ENCODE measurements at regions not wholly inside any gene's neighbourhood (a gene's known extent, or its start where the extent isn't known, plus 50 kb on each side); places are given as distances from the start of the nearest gene placed in this dataset.
"Not testable (repeated sequence)": the region's sequence is repeated elsewhere in the genome, so short reads cannot be mapped to it uniquely, and the experiment has no call there.

DNA sequence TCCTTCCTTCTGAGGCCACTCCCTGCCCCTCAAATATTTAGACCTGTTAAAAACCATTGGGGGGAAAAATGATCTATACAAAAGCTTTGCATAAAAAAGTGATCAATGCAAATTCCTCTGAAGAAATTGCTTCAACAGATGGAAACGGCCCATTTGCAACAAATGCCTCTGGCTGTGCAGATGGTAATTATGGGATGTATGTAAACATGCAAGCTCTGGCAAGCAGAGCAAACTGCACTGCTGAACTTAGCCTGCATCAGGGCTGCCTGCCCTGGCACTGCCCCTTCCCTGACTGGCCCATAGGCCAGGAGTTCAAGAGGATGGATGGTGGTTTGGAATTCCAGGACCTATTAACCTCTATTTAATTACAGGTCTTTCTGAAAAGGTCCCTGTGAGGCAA lies 388.7 kb downstream of the MIAT start:
- no peak for DNase-seq (ENCODE audit: low read depth in 2 of 3, low spot score in 1 of 3)

DNA sequence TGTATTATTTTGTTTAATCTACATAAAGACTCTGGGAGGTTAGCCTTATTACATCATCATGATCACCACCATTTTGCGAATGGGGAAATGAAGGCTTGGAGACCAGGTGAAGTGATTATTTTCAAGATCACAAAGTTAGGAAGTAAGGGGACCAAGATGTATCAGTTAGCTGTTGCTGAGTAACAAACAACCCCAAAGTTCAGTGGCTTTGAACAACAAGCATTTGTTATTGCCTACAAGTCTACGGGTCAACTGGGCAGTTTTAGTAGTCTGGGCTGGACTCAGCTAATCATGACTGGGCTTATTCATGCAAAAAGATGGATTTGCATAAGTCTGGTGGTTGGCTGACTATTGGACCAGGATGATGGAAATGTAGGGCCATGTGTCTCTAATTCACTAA lies 389.2 kb downstream of the MIAT start:
- no peak for DNase-seq (ENCODE audit: low read depth in 2 of 3, low spot score in 1 of 3)

DNA sequence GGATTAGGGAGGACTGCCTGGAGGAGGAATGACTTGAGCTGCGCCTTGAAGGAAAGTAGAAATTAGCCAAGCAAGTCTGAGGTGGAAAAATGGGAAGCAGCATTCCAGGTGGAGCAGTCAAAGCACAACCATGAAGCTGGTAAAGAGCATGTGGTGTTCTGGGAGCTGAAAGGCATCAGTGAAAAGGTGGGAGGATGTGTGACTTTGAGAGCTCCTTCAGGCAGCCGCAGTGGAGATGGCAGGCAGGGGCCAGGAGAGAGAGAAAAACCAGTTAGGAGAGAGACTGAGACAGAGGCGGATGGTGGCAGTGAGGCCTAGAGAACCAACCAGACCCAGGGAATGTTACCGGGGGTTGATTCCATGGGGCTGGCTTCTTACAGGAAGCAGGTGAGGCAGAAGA lies 393.4 kb downstream of the MIAT start:
- DNase-seq (ENCODE audit: low read depth in 2 of 3, low spot score in 1 of 3) = no peak

DNA sequence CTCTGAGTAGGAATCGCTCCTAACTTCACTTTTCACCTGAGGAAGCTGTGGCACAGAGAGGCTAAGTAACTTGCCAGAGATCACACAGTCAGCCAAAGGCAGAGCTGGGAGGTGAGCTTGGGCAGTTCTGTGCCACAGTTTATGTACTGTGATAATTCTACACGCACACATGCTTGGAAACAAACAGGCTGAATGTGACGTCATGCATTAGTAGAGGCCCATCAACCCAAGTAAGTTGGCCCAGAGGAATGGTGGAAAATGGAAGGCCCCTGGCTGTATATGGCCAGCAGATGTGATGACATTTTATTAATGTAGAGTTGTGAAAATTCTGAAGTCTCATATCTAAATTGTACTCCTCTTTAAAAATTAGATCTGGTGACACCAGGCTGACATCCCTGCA lies 394.0 kb downstream of the MIAT start:
- no peak for DNase-seq (ENCODE audit: low read depth in 2 of 3, low spot score in 1 of 3)

DNA sequence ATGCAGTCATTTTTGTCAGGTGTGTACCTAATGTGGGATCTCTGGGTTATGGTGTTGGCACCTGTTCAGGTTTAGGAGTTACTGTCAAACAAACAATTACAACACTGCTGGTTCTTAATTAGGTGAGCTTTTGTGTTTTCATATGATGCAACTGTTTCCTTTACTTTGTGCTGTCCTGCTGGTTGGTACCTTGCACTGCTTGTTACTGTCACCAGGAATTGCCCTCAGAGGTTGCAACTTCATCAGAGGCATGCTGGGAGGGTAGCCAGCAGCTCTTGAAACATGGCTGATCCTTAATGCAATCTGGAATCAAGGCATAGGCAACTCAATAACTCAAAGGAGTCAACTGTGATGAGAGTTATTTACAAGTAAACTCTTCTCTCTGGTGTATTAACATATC lies 400.3 kb downstream of the MIAT start:
- no peak for DNase-seq (ENCODE audit: low read depth in 2 of 3, low spot score in 1 of 3)

DNA sequence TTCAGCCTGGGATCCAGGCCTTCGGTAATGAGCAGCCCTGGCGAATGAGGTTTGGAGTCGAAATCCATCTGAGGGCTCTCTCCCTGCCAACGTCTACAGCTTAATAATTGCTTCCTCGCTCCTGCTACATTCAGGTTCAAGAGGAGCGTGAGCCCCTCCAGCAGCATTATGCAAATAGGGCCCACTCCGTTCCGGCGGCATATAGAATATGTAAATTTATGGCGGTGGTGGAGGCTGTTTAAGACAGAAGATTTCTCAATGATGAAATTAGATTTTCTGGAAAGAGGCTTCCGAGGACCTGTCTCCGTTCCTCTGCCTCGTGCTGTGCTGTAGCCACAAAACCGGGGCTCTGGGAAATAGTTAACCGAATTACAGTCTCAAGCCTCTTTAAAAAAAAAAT lies 402.8 kb downstream of the MIAT start:
- DNase-seq (ENCODE audit: low read depth in 2 of 3, low spot score in 1 of 3) = no peak

DNA sequence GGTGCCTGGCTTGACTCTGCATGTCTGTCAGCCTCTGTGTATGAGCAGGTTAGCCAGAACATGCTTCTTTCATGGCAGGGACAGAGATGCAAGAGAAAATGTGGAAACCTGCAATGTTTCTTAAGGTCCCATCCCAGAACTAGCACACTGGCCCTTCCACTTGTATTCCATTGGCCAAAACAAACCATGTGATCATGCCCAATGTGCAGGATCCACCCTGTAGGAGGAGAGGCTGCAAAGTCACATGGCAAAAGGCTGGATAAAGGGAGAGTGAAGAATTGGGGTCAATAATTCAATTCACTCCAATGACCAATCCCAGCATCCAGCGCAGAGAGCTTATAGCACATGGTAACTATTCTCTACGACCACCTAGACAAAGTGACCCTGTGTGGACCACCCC lies 405.5 kb downstream of the MIAT start:
- DNase-seq (ENCODE audit: low read depth in 2 of 3, low spot score in 1 of 3) = no peak

DNA sequence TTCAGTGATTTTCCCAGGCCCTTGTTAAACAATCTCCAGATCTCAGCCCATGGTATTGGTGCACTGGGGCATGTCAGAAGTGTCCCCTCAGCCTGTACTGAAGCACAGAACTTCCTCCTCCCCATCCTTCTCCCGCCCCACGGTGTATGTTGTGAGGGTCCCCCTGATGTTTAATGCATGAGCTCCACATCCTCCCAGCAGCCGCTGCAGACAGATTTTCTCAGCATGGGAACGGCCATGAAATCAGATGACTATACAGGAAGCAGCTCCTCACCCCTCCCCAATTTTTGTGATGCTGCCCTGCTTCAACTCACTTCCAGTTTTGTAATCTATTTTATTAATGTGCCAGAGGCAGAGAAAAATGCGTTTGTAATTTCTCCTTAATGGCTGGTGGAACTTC lies 406.0 kb downstream of the MIAT start:
- no peak for DNase-seq (ENCODE audit: low read depth in 2 of 3, low spot score in 1 of 3)

DNA sequence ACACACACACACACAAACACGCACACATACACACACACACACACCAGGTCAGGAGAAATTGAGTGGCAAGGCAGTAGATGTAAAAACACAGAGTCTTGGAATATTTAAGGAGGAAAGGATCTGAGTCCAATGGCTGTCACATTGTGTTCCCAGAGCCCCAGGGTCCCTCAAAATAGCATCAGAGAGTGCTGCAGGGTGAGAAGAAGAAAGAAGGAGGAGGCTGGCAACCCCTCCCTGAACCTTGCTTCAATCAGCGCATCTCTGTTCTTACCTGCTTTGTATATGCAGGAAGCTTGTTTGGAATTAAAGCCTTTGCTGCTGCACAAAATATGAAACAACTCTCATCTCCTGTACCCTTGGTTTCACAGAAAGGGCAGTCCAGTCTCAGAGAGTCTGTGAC lies 406.5 kb downstream of the MIAT start:
- no peak for DNase-seq (ENCODE audit: low read depth in 2 of 3, low spot score in 1 of 3)

DNA sequence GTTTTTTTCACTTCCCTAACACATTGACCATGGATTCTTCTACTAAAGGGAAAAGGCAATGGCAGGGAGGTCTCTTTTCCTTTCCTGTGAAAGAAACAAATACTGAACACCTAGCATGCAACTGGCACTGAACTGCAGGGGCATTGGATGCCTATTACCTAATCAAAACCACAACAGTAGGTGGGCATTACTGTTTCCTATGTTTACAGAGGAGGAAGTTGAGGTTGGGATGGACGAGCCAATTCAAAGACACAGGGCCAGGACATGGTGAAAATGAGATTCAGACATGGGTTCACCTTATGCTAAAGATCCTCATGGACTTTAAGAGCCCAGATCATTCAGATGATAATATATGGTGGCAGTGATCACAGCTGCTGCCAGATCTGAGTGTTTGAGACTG lies 407.0 kb downstream of the MIAT start:
- no peak for DNase-seq (ENCODE audit: low read depth in 2 of 3, low spot score in 1 of 3)

DNA sequence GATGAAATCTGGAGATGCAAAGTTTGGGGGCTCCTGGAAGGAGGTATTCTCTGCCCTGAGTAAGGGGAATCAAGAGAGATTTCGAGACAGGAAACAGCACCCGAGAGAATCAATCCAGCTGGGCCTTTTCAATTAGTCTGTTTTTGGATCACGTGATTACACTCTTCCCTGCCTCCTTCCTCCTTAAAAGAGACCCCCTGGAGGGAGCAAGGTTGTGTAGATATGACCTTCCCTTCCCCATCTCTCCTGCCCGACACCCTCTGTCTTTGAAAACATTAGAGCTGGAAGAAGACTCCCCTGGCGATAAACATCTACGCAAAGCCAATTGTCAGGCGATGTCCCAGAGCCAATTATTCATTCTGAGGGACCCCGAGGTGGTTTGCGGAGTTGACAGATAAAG lies 407.9 kb downstream of the MIAT start:
- no peak for DNase-seq (ENCODE audit: low read depth in 2 of 3, low spot score in 1 of 3)

DNA sequence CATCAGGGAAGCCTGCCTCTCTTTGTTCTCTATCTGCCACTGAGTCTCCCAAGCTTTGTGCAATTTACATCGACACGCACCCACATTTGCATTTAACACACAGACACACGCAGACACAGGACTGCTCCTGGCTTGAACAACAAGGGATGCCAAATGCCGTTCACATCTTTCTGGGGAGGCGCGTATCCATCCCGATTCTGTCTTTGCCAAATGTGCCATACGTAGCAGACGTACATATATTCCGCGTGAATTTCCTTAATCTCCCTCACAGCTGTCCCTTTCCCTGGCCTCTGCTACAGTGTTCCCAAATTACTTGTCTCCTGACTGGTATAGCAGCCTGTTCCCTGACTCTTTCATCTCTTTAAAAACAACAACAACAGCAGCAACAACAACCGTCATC lies 409.5 kb downstream of the MIAT start:
- DNase-seq (ENCODE audit: low read depth in 2 of 3, low spot score in 1 of 3) = no peak

DNA sequence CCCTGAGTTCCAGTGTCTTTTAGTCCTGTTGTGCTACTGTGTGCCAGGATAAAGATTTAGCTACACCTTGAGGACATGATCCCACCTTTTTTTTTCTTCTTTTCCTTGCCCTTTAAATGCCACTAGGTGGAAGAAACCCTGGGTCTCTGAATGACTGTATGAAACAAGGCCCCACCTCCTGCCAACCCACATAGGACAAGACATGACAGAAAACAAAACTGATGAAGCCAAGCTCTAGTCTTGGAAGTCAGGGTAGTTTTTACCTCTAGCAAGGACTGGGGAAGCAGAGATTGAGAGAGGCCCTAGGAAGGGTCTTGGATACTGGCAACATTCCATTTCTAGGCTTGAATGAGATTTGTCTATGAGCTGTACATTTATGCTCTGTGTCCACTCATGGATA lies 410.7 kb downstream of the MIAT start:
- DNase-seq (ENCODE audit: low read depth in 2 of 3, low spot score in 1 of 3) = no peak

DNA sequence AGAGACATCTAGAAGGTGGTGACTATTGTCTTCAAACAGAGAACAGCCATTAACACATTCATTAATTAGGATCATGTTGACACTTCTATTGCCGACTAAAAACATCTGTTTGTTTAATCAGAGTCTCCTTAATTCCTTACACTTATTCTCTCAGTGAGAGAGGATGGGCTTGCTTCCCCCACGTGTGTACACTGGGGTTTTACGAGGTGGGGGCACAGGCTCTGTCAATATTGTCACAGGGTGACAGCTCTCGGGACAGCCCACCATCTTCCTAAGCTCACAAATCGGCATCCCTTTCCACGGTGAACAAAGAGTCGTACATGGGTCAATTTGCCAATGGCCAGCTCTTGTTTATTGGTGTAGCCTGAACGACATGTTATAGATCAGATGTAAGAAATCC lies 413.2 kb downstream of the MIAT start:
- no peak for DNase-seq (ENCODE audit: low read depth in 2 of 3, low spot score in 1 of 3)

DNA sequence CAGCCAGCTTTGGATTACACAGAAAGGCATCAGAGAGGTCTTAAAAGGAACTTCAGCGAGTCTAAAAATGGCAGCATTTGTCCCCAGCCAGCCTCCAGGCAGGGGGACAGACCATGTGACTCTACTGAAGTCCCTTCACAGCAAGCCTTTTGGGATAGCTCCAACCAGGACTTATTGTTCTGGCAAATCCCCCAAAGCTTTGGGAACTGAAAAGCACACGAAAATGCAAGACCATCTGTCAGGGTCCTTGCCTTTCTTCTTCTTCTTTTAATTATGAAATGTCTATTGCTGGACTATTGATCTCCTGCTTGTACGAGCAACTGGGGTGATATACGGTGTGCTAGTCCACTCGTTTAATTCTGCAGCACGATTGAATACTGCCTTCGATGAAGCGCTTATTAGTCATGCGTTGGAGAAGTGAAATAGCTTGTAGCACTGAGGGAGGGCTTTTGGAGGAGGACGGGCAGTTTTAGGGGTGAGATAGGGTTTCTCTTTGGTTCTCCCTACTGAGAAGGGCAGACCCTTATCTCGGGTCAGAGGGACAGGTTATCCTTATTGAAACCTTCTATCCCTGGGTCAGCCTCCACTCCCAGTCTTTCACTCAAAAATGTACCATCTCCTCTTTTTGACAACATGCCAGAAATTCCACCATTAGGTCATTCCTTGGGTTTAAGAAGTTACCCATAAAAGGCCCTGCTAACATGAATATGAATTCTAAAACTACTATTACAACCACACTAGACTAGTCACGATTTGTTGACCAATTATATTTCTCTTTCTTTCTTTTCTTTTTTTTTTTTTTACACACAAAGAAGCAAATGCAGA lies 416.4 kb downstream of the MIAT start:
- DNase-seq (ENCODE audit: low read depth in 2 of 3, low spot score in 1 of 3) = no peak

DNA sequence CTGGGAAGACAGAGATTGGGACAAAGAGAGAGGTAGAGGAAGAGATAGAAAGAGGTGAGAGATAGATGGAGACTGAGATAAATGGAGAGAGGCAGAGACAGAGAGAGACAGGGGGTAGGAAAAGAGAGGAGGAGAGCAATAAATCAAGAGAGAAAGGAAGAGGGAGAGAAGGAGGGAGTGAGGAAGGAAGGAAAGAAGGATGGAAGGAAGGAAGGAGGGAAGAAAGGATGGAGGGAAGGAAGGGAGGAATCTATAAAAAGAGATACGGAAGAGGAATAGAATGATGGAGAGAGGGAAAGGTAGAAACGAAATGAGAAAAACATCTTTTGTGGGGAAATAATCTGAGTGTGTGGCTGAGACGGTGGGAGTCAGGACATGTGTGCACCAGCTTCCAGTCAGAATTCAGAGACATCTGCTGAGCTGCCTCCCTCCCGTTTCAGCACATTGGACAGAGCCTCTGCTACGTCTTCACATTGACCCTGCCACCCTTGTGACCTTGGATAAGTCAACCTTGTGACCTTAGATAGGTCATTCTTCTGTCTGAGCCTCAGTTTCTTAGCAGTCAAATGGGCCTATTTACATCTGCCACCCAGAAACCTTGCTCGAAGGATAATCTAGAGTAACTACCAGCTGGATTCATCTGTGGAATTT lies 417.8 kb downstream of the MIAT start:
- DNase-seq (ENCODE audit: low read depth in 2 of 3, low spot score in 1 of 3) = no peak

DNA sequence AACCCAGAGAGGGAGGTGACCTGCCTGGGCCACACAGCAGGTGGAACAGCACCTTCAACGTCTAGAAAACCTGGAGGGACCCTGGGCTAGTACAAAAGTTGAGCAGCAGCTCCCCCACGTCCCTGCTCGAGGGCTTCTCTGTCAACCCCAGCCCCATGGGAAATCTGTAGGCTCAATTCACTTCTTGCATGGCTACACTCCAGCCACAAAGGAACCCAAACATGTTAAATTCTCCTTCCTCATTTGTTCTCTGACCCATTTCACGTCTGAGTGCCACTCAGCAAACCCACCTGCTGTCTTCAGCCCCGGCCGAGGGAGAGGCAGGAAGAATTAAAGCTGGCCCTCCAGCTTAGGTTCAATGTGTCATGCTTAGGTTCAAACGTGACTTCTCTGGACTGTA lies 418.5 kb downstream of the MIAT start:
- DNase-seq (ENCODE audit: low read depth in 2 of 3, low spot score in 1 of 3) = no peak

DNA sequence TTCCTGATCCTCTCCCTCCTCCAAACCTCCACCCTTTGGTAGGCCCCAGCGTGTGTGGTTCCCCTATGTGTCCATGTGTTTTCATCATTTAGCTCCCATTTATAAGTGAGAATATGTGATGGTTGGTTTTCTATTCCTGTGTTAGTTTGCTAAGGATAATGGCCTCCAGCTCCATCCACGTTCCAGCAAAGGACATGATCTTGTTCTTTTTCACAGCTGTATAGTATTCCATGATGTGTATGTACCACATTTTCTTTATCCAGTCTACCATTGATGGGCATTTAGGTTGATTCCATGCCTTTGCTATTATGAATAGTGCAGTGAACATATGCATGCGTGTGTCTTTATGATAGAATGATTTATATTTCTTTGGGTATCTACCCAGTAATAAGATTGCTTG lies 420.7 kb downstream of the MIAT start:
- not testable (repeated sequence) for DNase-seq (ENCODE audit: low read depth in 2 of 3, low spot score in 1 of 3)

DNA sequence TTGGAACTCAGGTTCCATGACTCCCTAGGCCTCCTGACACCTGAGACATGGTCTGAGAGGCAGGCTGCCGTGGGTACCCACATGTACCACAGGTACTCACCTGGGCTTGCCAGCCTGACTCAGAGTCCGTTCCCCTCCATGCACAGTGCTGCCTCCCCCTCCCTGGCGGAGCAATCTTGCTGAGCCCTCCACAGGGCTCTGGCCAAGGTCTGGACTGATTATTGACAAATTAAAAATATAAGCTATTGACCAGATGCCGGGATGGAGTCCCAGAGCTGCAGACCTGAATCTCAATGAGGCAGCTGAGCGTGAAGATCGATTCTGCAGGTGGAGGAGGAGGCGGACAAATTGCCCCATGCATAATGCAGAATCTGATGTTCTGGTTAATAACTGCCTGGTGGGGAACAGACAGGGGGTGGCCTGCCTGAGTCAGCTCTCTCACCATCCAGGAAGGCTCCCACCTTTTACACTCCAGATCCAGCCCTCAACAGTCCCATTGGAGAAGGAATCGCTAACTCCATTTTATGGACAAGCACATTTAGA lies 422.7 kb downstream of the MIAT start:
- no peak for DNase-seq (ENCODE audit: low read depth in 2 of 3, low spot score in 1 of 3)

DNA sequence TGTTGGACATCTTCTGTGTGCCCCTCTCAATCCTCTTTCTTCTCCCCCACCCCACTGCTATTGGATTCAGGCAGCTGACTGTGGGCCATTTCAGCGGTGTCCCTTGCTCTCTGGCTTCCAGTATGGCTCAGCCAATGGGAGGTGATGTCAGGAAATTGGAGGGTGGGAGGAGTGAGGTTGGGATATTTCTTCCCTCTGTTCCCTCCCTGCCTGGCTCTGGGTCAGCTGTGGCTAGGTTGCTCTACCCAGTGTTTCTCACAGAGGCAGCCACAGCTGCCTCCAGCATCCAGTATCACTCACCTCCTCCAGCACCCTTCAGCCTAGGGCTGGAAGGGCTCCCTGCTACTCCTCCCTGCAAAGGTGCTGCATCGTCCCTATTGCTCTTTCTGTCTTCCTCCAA lies 423.5 kb downstream of the MIAT start:
- DNase-seq (ENCODE audit: low read depth in 2 of 3, low spot score in 1 of 3) = no peak

DNA sequence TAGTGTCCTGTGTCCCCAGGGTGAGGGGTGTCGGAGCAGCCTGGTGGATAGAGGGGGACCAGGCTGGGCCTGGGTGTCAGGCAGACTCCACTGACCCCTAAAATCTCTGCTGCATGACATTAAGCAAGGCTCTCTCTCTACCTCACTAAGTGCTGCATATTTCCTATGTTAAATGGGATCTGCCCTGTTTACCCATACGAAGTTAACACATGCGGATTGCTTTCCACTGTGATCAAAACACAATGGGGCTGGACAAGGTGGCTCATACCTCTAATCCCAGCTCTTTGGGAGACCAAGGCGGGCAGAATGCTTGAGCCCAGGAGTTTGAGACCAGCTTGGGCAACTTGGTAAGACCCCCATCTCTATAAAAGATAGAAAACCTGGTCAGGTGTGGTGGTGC lies 426.2 kb downstream of the MIAT start:
- DNase-seq (ENCODE audit: low read depth in 2 of 3, low spot score in 1 of 3) = no peak

DNA sequence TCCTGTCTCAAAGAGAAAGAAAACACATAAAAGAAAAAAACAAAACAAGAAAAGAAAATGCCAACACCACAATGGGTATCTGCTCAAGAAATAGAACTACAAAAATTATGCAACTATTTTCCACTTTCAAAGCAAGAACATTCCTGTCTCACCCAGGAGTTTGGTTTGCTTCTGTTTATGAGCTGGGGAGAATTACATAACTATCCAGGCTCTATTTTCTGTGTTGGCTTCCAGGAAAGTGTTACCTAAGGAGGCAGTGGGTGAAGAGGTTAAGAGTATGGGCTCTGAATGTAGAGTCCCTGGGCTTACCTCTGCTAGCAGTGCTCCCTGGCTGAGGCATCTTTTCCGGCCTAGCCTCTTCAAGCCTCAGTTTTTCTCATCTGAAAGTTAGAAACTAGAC lies 426.7 kb downstream of the MIAT start:
- DNase-seq (ENCODE audit: low read depth in 2 of 3, low spot score in 1 of 3) = no peak

Measured in stimulated activated CD4-positive, alpha-beta T cell treated with anti-CD3 and anti-CD28 coated beads, Interleukin-12 subunit alpha, Interleukin-12 subunit beta, amount 100 ng/mL, for 48 hours (primary cell).